A549 (cell line): ENCODE measurements at regions not wholly inside any gene's neighbourhood (a gene's known extent, or its start where the extent isn't known, plus 50 kb on each side); places are given as distances from the start of the nearest gene placed in this dataset.

ENCODE experiments used
- ATAC-seq, 2 experiments: fragments of 200-7000 bp in 1 of 2; fragments of >200 bp in 1 of 2; cut with Nextera tagmentation in 1 of 2; cut with Tn5 transposase in 1 of 2; 3 replicates each; pipeline versions ENCODE4 v1.8.0 to v1.9.1; 2018 to 2020; ENCODE audit warnings: mild to moderate bottlenecking in 1 of 2, moderate library complexity in 1 of 2
- CTCF ChIA-PET: fragments of 300-600 bp; sonication (Branson Sonifier 250); formaldehyde crosslinking; extraction: SDS; loops from one replicate; lab custom pipeline; 2021; ENCODE audit warnings: antibody characterized with exemption, inconsistent platforms; lab: Yijun Ruan, JAX
- POLR2A ChIA-PET: fragments of 350-600 bp; formaldehyde crosslinking; extraction: SDS; loops from one replicate; lab custom pipeline; 2021; ENCODE audit warnings: antibody characterized with exemption, inconsistent platforms; lab: Yijun Ruan, JAX
- DNase-seq, 2 experiments: peaks; one replicate each; pipeline versions ENCODE4 v3.0.0 to v3.0.0-alpha.2; 2011 to 2016; ENCODE audit warnings: low read depth in 1 of 2, low spot score in 1 of 2
- FAIRE-seq: peaks from 2 replicates; lab custom pipeline; 2011; peaks lifted over from hg19 to GRCh38; lab: Jason Lieb, UNC
- H3K27ac ChIP-seq, 2 experiments: fragments of >200 bp; sonication (Bioruptor Twin); formaldehyde crosslinking; 3 replicates each; pipeline ENCODE4 v1.5.1; 2016 to 2017
- H3K4me1 ChIP-seq: fragments of >200 bp; sonication (Bioruptor Twin); formaldehyde crosslinking; 3 replicates; pipeline ENCODE4 v1.6.1; 2016
- H3K4me2 ChIP-seq: fragments of >200 bp; sonication (Bioruptor Twin); formaldehyde crosslinking; 3 replicates; pipeline ENCODE4 v1.6.1; 2016
- H3K4me3 ChIP-seq: fragments of >200 bp; sonication (Bioruptor Twin); formaldehyde crosslinking; 3 replicates; pipeline ENCODE4 v1.5.1; 2016
- H3K9me3 ChIP-seq: fragments of >200 bp; sonication (Bioruptor Twin); formaldehyde crosslinking; 3 replicates; pipeline ENCODE4 v1.6.1; 2016
- BHLHE40 ChIP-seq: IDR thresholded peaks from 2 replicates; pipeline ENCODE4 v1.6.1; 2012; ENCODE audit warnings: low read depth, low read length, inconsistent platforms
- CEBPB ChIP-seq, 2 experiments: fragments of >200 bp in 1 of 2; sonication (Bioruptor Twin) in 1 of 2; formaldehyde crosslinking in 1 of 2; IDR thresholded peaks; 2 replicates each; pipeline ENCODE4 v1.6.1; 2012 to 2016
- CHD4 ChIP-seq: fragments of 200-600 bp; sonication (generic); IDR thresholded peaks from 2 replicates; pipeline ENCODE4 v1.6.1; 2016; ENCODE audit warnings: antibody characterized with exemption, mild to moderate bottlenecking, borderline replicate concordance
- CTCF ChIP-seq: fragments of >200 bp; sonication (Bioruptor Twin); formaldehyde crosslinking; IDR thresholded peaks from 3 replicates; pipeline ENCODE4 v1.5.1; 2016
- GATA3 ChIP-seq: IDR thresholded peaks from 2 replicates; pipeline ENCODE4 v1.6.1; 2012; ENCODE audit warnings: borderline replicate concordance
- HDAC2 ChIP-seq: fragments of 200-600 bp; sonication (generic); IDR thresholded peaks from 2 replicates; pipeline ENCODE4 v1.6.1; 2016
- HEYL ChIP-seq: fragments of 250-450 bp; sonication (Bioruptor Pico); IDR thresholded peaks from 2 replicates; pipeline ENCODE4 v1.8.0; 2021; ENCODE audit warnings: mild to moderate bottlenecking, moderate library complexity
- HOXB5 ChIP-seq: fragments of 250-450 bp; sonication (Bioruptor Pico); IDR thresholded peaks from 2 replicates; pipeline ENCODE4 v1.5.0; 2020; ENCODE audit warnings: mild to moderate bottlenecking, moderate library complexity
- JUN ChIP-seq, 2 experiments: fragments of >200 bp; sonication (Bioruptor Twin); formaldehyde crosslinking; IDR thresholded peaks; 2 replicates in 1 of 2; 3 replicates in 1 of 2; pipeline ENCODE4 v1.6.1; 2016 to 2017
- MYC ChIP-seq: IDR thresholded peaks from 2 replicates; pipeline ENCODE4 v1.6.1; 2012; ENCODE audit warnings: mild to moderate bottlenecking, inconsistent platforms, low read length, improper control_type of control experiment, borderline replicate concordance
- NPAS2 ChIP-seq: fragments of 250-450 bp; sonication (Bioruptor Pico); IDR thresholded peaks from 2 replicates; pipeline ENCODE4 v1.8.0; 2022; ENCODE audit warnings: mild to moderate bottlenecking, moderate library complexity, borderline replicate concordance
- PHF8 ChIP-seq: fragments of 200-600 bp; sonication (generic); IDR thresholded peaks from 2 replicates; pipeline ENCODE4 v1.6.1; 2016; ENCODE audit warnings: low read depth, mild to moderate bottlenecking, antibody characterized with exemption, moderate library complexity, borderline replicate concordance
- RAD21 ChIP-seq, 2 experiments: fragments of >200 bp in 1 of 2; sonication (Bioruptor Twin) in 1 of 2; formaldehyde crosslinking in 1 of 2; IDR thresholded peaks in 1 of 2; conservative IDR thresholded peaks in 1 of 2; 2 replicates in 1 of 2; 3 replicates in 1 of 2; pipeline ENCODE4 v1.6.1; 2012 to 2018; ENCODE audit warnings: inconsistent platforms in 1 of 2
- RNF2 ChIP-seq: fragments of 200-600 bp; sonication (generic); IDR thresholded peaks from 2 replicates; pipeline ENCODE4 v1.6.1; 2016; ENCODE audit warnings: low read depth, mild to moderate bottlenecking, antibody characterized with exemption, moderate library complexity, borderline replicate concordance
- SMC3 ChIP-seq: fragments of >200 bp; sonication (Bioruptor Twin); formaldehyde crosslinking; IDR thresholded peaks from 3 replicates; pipeline ENCODE4 v1.6.1; 2018; ENCODE audit warnings: inconsistent platforms
- SREBF2 ChIP-seq: fragments of 450-650 bp; IDR thresholded peaks from 2 replicates; pipeline ENCODE4 v1.6.1; 2014; ENCODE audit warnings: mild to moderate bottlenecking, moderate library complexity
- TFCP2L1 ChIP-seq: fragments of 250-450 bp; sonication (Bioruptor Pico); IDR thresholded peaks from 2 replicates; pipeline ENCODE4 v1.5.0; 2021; ENCODE audit warnings: mild to moderate bottlenecking
- ZNF302 ChIP-seq: fragments of 250-450 bp; sonication (Bioruptor Pico); IDR thresholded peaks from 2 replicates; pipeline ENCODE4 v1.9.0; 2021; ENCODE audit warnings: inconsistent platforms, mild to moderate bottlenecking, moderate library complexity
- WGBS: methylation state at CpG from one replicate; pipeline ENCODE4 v1.1.6; 2017; ENCODE audit errors: missing lambda C conversion rate; 5-methylcytosine and 5-hydroxymethylcytosine counted together
- TF ChIP-seq, protein P1 (sequence below): fragments of 250-450 bp; sonication (Bioruptor Pico); IDR thresholded peaks from 2 replicates; pipeline ENCODE4 v1.5.0; 2020; ENCODE audit warnings: low read depth, mild to moderate bottlenecking, moderate library complexity
- TF ChIP-seq, protein P2 (sequence below): fragments of 250-450 bp; sonication (Bioruptor Pico); IDR thresholded peaks from 2 replicates; pipeline ENCODE4 v1.5.0; 2021; ENCODE audit warnings: mild to moderate bottlenecking, moderate library complexity, borderline replicate concordance
- TF ChIP-seq, protein P3 (sequence below): IDR thresholded peaks from 2 replicates; pipeline ENCODE4 v1.6.1; 2012
- TF ChIP-seq, protein P4 (sequence below): fragments of >200 bp; sonication (Bioruptor Twin); formaldehyde crosslinking; IDR thresholded peaks from 3 replicates; pipeline ENCODE4 v1.6.1; 2016

DNA sequence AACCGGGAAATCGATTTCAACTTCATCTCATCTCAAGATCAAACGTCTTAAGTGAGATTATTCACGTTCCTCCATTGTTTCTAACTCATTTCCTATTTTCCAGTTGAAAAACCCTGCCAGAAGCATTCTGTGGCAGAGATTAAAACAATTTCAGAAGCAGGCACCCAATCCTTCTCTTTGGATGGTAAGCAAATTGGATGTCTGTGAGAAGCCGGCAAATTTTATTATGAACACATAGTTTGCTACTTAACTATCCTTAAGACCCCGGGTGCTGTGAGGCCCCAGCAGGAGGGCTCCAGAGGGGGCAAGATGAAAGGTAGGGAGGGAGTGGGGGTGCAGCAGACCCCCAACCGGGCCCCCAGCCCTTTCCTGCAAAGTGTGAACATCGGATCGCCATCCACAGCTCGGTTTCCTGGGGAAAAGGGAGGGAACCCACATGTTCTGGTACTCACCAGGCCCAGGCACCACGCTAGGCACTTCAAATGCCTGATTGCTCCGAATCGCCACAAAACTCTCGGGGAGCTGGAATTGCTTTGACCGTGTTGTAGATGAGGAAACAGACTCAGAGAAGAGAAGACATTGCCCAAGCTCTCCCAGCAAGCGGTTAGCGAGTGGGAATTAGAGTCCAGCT lies 167.1 kb upstream of the MVB12B start:
- FAIRE-seq (no peak), DNase-seq (no peak)
- 61% methylated on average over 17 of the region's 17 CpGs for WGBS
- no peak overlapping the region for H3K4me3 ChIP-seq
- TF ChIP-seq CTCF (no peak), NPAS2 (no peak), SMC3 (no peak), RNF2 (no peak), TFCP2L1 (CRISPR knock-in tag) (no peak), HDAC2 (no peak)
- TF ChIP-seq, protein P1, sequence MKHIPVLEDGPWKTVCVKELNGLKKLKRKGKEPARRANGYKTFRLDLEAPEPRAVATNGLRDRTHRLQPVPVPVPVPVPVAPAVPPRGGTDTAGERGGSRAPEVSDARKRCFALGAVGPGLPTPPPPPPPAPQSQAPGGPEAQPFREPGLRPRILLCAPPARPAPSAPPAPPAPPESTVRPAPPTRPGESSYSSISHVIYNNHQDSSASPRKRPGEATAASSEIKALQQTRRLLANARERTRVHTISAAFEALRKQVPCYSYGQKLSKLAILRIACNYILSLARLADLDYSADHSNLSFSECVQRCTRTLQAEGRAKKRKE: no peak
- TF ChIP-seq, all 56 proteins: peak for 0
- ChIA-PET CTCF (interaction anchor here (1.4 to 1.6 kb wide), 3 partner anchors 10 to 19 kb away, joined by 3 to 8 read pairs (median 4); no protein-coding TSS in a partner anchor), POLR2A (no interaction called here)
- H3K9me3 ChIP-seq: no peaks in the 10 kb centered on the region
- no peak for ATAC-seq
- H3K4me2 ChIP-seq: no peak overlapping the region
- no peaks in the 10 kb centered on the region for H3K4me1 ChIP-seq
- no peak overlapping the region for H3K27ac ChIP-seq

GRCh38 chr9:126160067-126160853 lies 166.4 kb upstream of the MVB12B start:
- H3K4me1 ChIP-seq: no peaks in the 10 kb centered on the region
- FAIRE-seq (no peak), ATAC-seq (no peak), DNase-seq (no peak)
- CTCF ChIA-PET: interaction anchor here (0.7 to 1.9 kb wide), 4 partner anchors 9 to 19 kb away, joined by 3 to 5 read pairs (median 4); no protein-coding TSS in a partner anchor
- 75% methylated on average over 10 of the region's 10 CpGs for WGBS
- no peak overlapping the region for H3K27ac ChIP-seq
- TF ChIP-seq, protein P2, sequence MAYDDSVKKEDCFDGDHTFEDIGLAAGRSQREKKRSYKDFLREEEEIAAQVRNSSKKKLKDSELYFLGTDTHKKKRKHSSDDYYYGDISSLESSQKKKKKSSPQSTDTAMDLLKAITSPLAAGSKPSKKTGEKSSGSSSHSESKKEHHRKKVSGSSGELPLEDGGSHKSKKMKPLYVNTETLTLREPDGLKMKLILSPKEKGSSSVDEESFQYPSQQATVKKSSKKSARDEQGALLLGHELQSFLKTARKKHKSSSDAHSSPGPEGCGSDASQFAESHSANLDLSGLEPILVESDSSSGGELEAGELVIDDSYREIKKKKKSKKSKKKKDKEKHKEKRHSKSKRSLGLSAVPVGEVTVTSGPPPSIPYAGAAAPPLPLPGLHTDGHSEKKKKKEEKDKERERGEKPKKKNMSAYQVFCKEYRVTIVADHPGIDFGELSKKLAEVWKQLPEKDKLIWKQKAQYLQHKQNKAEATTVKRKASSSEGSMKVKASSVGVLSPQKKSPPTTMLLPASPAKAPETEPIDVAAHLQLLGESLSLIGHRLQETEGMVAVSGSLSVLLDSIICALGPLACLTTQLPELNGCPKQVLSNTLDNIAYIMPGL (CRISPR knock-in tag): no peak
- TF ChIP-seq CHD4 (no peak), MYC (no peak), JUN (IDR thresholded peaks at IDR 0.05) (no peak), HOXB5 (no peak), BHLHE40 (no peak), HEYL (CRISPR knock-in tag) (no peak), SREBF2 (no peak), RAD21 (conservative IDR thresholded peaks at IDR 0.05 in 1 of 2, IDR thresholded peaks at IDR 0.05 in 1 of 2) (no peak), PHF8 (no peak), ZNF302 (CRISPR knock-in tag) (no peak), CEBPB (IDR thresholded peaks at IDR 0.05) (no peak), GATA3 (no peak)
- TF ChIP-seq, protein P3, sequence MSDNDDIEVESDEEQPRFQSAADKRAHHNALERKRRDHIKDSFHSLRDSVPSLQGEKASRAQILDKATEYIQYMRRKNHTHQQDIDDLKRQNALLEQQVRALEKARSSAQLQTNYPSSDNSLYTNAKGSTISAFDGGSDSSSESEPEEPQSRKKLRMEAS: no peak
- TF ChIP-seq, protein P4, sequence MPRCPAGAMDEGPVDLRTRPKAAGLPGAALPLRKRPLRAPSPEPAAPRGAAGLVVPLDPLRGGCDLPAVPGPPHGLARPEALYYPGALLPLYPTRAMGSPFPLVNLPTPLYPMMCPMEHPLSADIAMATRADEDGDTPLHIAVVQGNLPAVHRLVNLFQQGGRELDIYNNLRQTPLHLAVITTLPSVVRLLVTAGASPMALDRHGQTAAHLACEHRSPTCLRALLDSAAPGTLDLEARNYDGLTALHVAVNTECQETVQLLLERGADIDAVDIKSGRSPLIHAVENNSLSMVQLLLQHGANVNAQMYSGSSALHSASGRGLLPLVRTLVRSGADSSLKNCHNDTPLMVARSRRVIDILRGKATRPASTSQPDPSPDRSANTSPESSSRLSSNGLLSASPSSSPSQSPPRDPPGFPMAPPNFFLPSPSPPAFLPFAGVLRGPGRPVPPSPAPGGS: no peak
- POLR2A ChIA-PET: no interaction called here
- H3K4me2 ChIP-seq: no peak overlapping the region
- H3K4me3 ChIP-seq: no peak overlapping the region
- H3K9me3 ChIP-seq: no peaks in the 10 kb centered on the region
